Fibroblast of skin of left quadriceps (primary cell): ENCODE measurements at regions not wholly inside any gene's neighbourhood (a gene's known extent, or its start where the extent isn't known, plus 50 kb on each side); places are given as distances from the start of the nearest gene placed in this dataset.

ENCODE experiments used
- DNase-seq, 2 experiments: peaks; one replicate each; pipeline ENCODE4 v3.0.0-alpha.2; 2013; ENCODE audit warnings: low read depth in 2 of 2

DNA sequence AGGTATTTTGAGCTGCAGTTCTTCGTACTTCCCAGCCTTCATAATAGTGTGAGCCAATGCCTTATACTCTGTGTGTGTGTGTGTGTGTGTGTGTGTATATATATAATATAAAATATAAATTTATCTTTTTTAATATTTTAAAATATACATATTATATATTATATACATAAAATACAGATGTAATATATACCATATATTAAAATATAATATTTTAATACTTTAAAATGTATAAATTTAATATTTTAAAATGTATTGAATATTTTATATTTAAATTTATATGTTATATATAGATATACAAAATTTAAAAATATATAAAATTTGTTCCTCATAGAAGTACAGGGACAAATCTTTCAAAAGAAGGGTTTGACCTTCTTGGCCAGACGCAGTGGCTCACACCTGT, 53.7 kb upstream of the CARD18 start:
- no peak for DNase-seq

DNA sequence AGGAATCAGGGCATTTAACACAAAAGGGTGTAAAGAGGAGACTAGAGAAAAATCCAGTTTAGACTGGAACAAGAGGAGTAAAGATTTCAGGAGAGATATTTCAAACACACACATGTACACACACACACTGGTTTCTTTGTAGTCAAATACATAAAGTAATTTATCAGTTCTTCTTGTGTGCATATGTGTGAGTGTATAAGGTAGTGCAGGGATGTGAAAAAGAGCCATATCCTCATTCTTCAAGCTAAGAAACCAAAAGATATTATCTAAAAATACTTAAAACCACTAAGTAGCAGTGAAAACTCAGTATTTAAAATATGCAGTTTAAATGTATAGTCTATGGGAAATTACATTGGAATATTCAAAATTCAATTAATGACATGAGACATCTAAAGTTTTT, 52.5 kb upstream of the CARD18 start:
- no peak for DNase-seq

DNA sequence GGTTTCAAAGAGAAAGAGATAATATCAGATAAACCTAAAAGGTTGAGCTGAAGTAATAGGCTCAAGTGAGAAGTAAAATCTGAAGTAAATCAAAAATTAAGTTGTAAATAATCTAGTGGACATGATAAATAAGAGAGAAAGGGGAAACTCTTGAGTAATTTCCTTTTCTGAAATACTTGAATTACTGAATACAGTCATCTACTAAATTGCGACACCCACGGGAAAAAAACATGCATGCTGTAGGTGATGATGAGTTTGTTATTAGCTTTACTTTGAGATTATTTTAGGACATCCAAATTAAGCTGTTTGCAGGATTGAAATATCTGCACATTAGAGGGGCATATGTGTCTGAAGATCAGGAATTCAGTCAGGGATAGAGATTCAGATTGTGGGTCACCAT, 50.0 kb upstream of the CARD18 start:
- no peak for DNase-seq
